GM12891 (cell line): ENCODE measurements at regions not wholly inside any gene's neighbourhood (a gene's known extent, or its start where the extent isn't known, plus 50 kb on each side); places are given as distances from the start of the nearest gene placed in this dataset.
"Not testable (repeated sequence)": the region's sequence is repeated elsewhere in the genome, so short reads cannot be mapped to it uniquely, and the experiment has no call there.

Experiments used
- DNase-seq: peaks from one replicate; pipeline ENCODE4 v3.0.0; 2011; ENCODE audit warnings: low spot score; ENCODE audit not compliant: insufficient read length
- FAIRE-seq: peaks from 2 replicates; lab custom pipeline; 2011; peaks lifted over from hg19 to GRCh38; lab: Jason Lieb, UNC
- PAX5 ChIP-seq: IDR thresholded peaks from 2 replicates; pipeline ENCODE4 v1.6.1; 2011; ENCODE audit warnings: low read length, moderate library complexity, mild to moderate bottlenecking; ENCODE audit not compliant: insufficient read depth, severe bottlenecking
- POLR2A ChIP-seq: IDR thresholded peaks from 2 replicates; pipeline ENCODE4 v1.6.1; 2011; ENCODE audit warnings: low read depth, low read length, control low read depth
- POLR2AphosphoS5 ChIP-seq: IDR thresholded peaks from 2 replicates; pipeline ENCODE4 v1.6.1; 2011; ENCODE audit warnings: low read depth, low read length, control low read depth
- POU2F2 ChIP-seq: IDR thresholded peaks from 2 replicates; pipeline ENCODE4 v1.6.1; 2011; ENCODE audit warnings: low read depth, mild to moderate bottlenecking, control low read depth, low read length, moderate library complexity
- SPI1 ChIP-seq: IDR thresholded peaks from 2 replicates; pipeline ENCODE4 v1.6.1; 2011; ENCODE audit warnings: low read depth, low read length, control low read depth
- TAF1 ChIP-seq: IDR thresholded peaks from 2 replicates; pipeline ENCODE4 v1.6.1; 2011; ENCODE audit warnings: low read depth, low read length, control low read depth

GRCh38 chr3:140870351-140870750 is 71.3 kb upstream of the SLC25A36 start:
- FAIRE-seq: no peak
- DNase-seq: no peak
- TF ChIP-seq SPI1: no peak
- TF ChIP-seq POLR2A: no peak
- no peak for TF ChIP-seq POLR2AphosphoS5

GRCh38 chr3:140871022-140871421 is 70.6 kb upstream of the SLC25A36 start:
- no peak for FAIRE-seq
- TF ChIP-seq POLR2AphosphoS5 (no peak), POU2F2 (no peak), TAF1 (no peak), PAX5 (no peak)
- no peak for DNase-seq

- not testable (repeated sequence) for FAIRE-seq, DNase-seq
These were observed 69.5 kb upstream of the SLC25A36 start for GRCh38 chr3:140872165-140872564.

- DNase-seq: no peak
- FAIRE-seq: no peak
- TF ChIP-seq PAX5 (no peak), SPI1 (no peak), POU2F2 (no peak), TAF1 (no peak), POLR2AphosphoS5 (no peak), POLR2A (no peak)
These were observed 58.1 kb upstream of the SLC25A36 start for GRCh38 chr3:140883428-140884040.

- not testable (repeated sequence) for FAIRE-seq, DNase-seq
These were observed 55.9 kb upstream of the SLC25A36 start for GRCh38 chr3:140885697-140886096.
